HCT116 (cell line): ENCODE measurements at regions not wholly inside any gene's neighbourhood (a gene's known extent, or its start where the extent isn't known, plus 50 kb on each side); places are given as distances from the start of the nearest gene placed in this dataset.

ENCODE experiments used
- ATAC-seq: fragments of 200-7000 bp; cut with Tn5 transposase; 2 replicates; pipeline ENCODE4 v1.9.1; 2020; ENCODE audit warnings: mild to moderate bottlenecking, moderate library complexity
- BruUV-seq: library from RNA; stranded (reverse); fragments of 400-500 nt; replicated peaks from 2 replicates; lab custom pipeline; 2021; lab: Mats Ljungman, UMichigan
- CTCF ChIA-PET: fragments of 300-600 bp; sonication (Branson Sonifier 250); formaldehyde crosslinking; loops from one replicate; lab custom pipeline; 2021; ENCODE audit warnings: antibody characterized with exemption; lab: Charles Lee
- POLR2A ChIA-PET: fragments of 300-600, 350-600 bp; sonication (Branson Sonifier 250); formaldehyde crosslinking; loops from one replicate; lab custom pipeline; 2021; ENCODE audit warnings: antibody characterized with exemption; lab: Charles Lee
- RAD21 ChIA-PET, 2 experiments: fragments of 300-600 bp; sonication (Branson Sonifier 250); formaldehyde crosslinking; loops; one replicate each; lab custom pipeline; 2023; ENCODE audit warnings: low total read pairs in 2 of 2; ENCODE audit not compliant: uncharacterized antibody in 2 of 2, unreplicated experiment in 2 of 2, low non-redundant PET in 1 of 2; lab: Charles Lee
- DNase-seq: peaks from one replicate; pipeline ENCODE4 v3.0.0-alpha.2; 2010; ENCODE audit warnings: low read depth, low spot score
- H2AFZ ChIP-seq: fragments of 200-600 bp; shearing (Covaris generic), sonication (generic); 2 replicates; pipeline ENCODE4 v1.6.1; 2017; ENCODE audit warnings: low read depth, mixed run types, mixed read lengths, antibody characterized with exemption, low read length; ENCODE audit not compliant: poor library complexity, severe bottlenecking
- H3K27ac ChIP-seq: 2 replicates; pipeline ENCODE4 v1.5.1; 2012; ENCODE audit warnings: low read depth, low read length
- H3K27me3 ChIP-seq: fragments of 200-600 bp; sonication (generic); 2 replicates; pipeline ENCODE4 v1.6.1; 2016; ENCODE audit warnings: mixed run types, low read length, mixed read lengths; ENCODE audit not compliant: insufficient read depth
- H3K36me3 ChIP-seq, 2 experiments: fragments of 200-500 bp in 1 of 2; fragments of 200-600 bp in 1 of 2; sonication (Bioruptor generic) in 1 of 2; sonication (generic) in 1 of 2; 2 replicates each; pipeline versions ENCODE4 v1.5.1 to v1.6.1; 2014 to 2016; ENCODE audit warnings: low read length in 2 of 2, inconsistent platforms in 1 of 2, mixed read lengths in 1 of 2, mixed run types in 1 of 2; ENCODE audit not compliant: insufficient read depth in 2 of 2, control insufficient read depth in 1 of 2
- H3K4me1 ChIP-seq, 2 experiments: fragments of 200-600 bp in 1 of 2; sonication (generic) in 1 of 2; 2 replicates each; pipeline versions ENCODE4 v1.5.1 to v1.6.1; 2012 to 2017; ENCODE audit warnings: low read length in 2 of 2, inconsistent platforms in 1 of 2, mild to moderate bottlenecking in 1 of 2, mixed read lengths in 1 of 2, mixed run types in 1 of 2, moderate library complexity in 1 of 2; ENCODE audit not compliant: insufficient read depth in 2 of 2, control insufficient read depth in 1 of 2
- H3K4me2 ChIP-seq: fragments of 200-600 bp; sonication (generic); 2 replicates; pipeline ENCODE4 v1.6.1; 2017; ENCODE audit warnings: mixed run types, low read length, mixed read lengths
- H3K4me3 ChIP-seq, 2 experiments: fragments of 200-600 bp in 1 of 2; sonication (generic) in 1 of 2; replicated peaks in 1 of 2; 2 replicates each; pipeline ENCODE4 v1.5.1; 2011 to 2016; ENCODE audit warnings: low read length in 2 of 2, control low read depth in 1 of 2, low read depth in 1 of 2, mild to moderate bottlenecking in 1 of 2, mixed read lengths in 1 of 2, mixed run types in 1 of 2
- H3K79me2 ChIP-seq: fragments of 200-600 bp; sonication (generic); 2 replicates; pipeline ENCODE4 v1.6.1; 2017; ENCODE audit warnings: mild to moderate bottlenecking, mixed run types, low read length, moderate library complexity, mixed read lengths; ENCODE audit not compliant: insufficient read depth
- H3K9ac ChIP-seq: fragments of 200-600 bp; sonication (generic); 2 replicates; pipeline ENCODE4 v1.6.1; 2016; ENCODE audit warnings: low read length, mixed read lengths
- H3K9me2 ChIP-seq: fragments of 200-600 bp; sonication (generic), shearing (Covaris generic); 2 replicates; pipeline ENCODE4 v1.6.1; 2017; ENCODE audit warnings: mixed run types, mild to moderate bottlenecking, moderate library complexity; ENCODE audit not compliant: insufficient read depth
- H3K9me3 ChIP-seq, 2 experiments: fragments of 200-500 bp in 1 of 2; fragments of 200-600 bp in 1 of 2; sonication (Bioruptor generic) in 1 of 2; sonication (generic) in 1 of 2; 2 replicates each; pipeline ENCODE4 v1.6.1; 2014 to 2017; ENCODE audit warnings: low read length in 2 of 2, mixed read lengths in 2 of 2, inconsistent platforms in 1 of 2, low read depth in 1 of 2, mild to moderate bottlenecking in 1 of 2, mixed run types in 1 of 2, moderate library complexity in 1 of 2; ENCODE audit not compliant: control insufficient read depth in 1 of 2, insufficient read depth in 1 of 2
- H4K20me1 ChIP-seq: fragments of 200-600 bp; sonication (generic), shearing (Covaris generic); 2 replicates; pipeline ENCODE4 v1.6.1; 2017; ENCODE audit warnings: mixed run types, mild to moderate bottlenecking, moderate library complexity; ENCODE audit not compliant: insufficient read depth
- ATF3 ChIP-seq: IDR thresholded peaks from 2 replicates; pipeline ENCODE4 v1.6.1; 2012
- CBX3 ChIP-seq: IDR thresholded peaks from 2 replicates; pipeline ENCODE4 v1.6.1; 2012; ENCODE audit warnings: low read depth
- CEBPB ChIP-seq: IDR thresholded peaks from 2 replicates; pipeline ENCODE4 v1.6.1; 2012; ENCODE audit warnings: low read depth
- CTCF ChIP-seq, 3 experiments: fragments of 200-600 bp in 1 of 3; sonication (generic) in 1 of 3; IDR thresholded peaks in 2 of 3; conservative IDR thresholded peaks in 1 of 3; 2 replicates each; pipeline ENCODE4 v1.5.1; 2012 to 2017; ENCODE audit warnings: low read depth in 2 of 3, low read length in 2 of 3, antibody characterized with exemption in 1 of 3, borderline replicate concordance in 1 of 3, control low read depth in 1 of 3, mild to moderate bottlenecking in 1 of 3, mixed read lengths in 1 of 3, mixed run types in 1 of 3, moderate library complexity in 1 of 3; ENCODE audit not compliant: insufficient read depth in 1 of 3
- EGR1 ChIP-seq: IDR thresholded peaks from 2 replicates; pipeline ENCODE4 v1.6.1; 2012; ENCODE audit warnings: low read depth
- FOSL1 ChIP-seq: IDR thresholded peaks from 2 replicates; pipeline ENCODE4 v1.6.1; 2012; ENCODE audit warnings: low read depth
- JUND ChIP-seq: IDR thresholded peaks from 2 replicates; pipeline ENCODE4 v1.6.1; 2012
- MAX ChIP-seq: IDR thresholded peaks from 2 replicates; pipeline ENCODE4 v1.6.1; 2012
- POLR2A ChIP-seq: IDR thresholded peaks from 2 replicates; pipeline ENCODE4 v1.7.0; 2011; ENCODE audit warnings: borderline replicate concordance; ENCODE audit not compliant: insufficient read depth, insufficient read length; ENCODE audit errors: extremely low read depth
- POLR2AphosphoS5 ChIP-seq: IDR thresholded peaks from 2 replicates; pipeline ENCODE4 v1.6.1; 2011; ENCODE audit warnings: mild to moderate bottlenecking, low read depth, low read length, moderate library complexity
- RAD21 ChIP-seq: IDR thresholded peaks from 2 replicates; pipeline ENCODE4 v1.6.1; 2012; ENCODE audit warnings: low read depth, mild to moderate bottlenecking
- REST ChIP-seq: IDR thresholded peaks from 2 replicates; pipeline ENCODE4 v1.6.1; 2012; ENCODE audit warnings: low read depth
- SIN3A ChIP-seq: IDR thresholded peaks from 2 replicates; pipeline ENCODE4 v1.6.1; 2012; ENCODE audit warnings: low read depth
- SP1 ChIP-seq: IDR thresholded peaks from 2 replicates; pipeline ENCODE4 v1.6.1; 2012; ENCODE audit warnings: low read depth
- TCF7L2 ChIP-seq: IDR thresholded peaks from 2 replicates; pipeline ENCODE4 v1.7.0; 2011; ENCODE audit warnings: borderline replicate concordance, inconsistent platforms; ENCODE audit not compliant: insufficient read depth, insufficient read length; ENCODE audit errors: extremely low read depth
- ZNF274 ChIP-seq: fragments of 200-500 bp; sonication (Bioruptor generic); IDR thresholded peaks from 2 replicates; pipeline ENCODE4 v1.6.1; 2014; ENCODE audit warnings: mild to moderate bottlenecking, low read depth, low read length, inconsistent platforms
- intact Hi-C: fragments of 100-400 bp; cut with micrococcal nuclease; formaldehyde crosslinking; loops from 2 replicates; pipeline ENCODE4 v1.10.0; 2022

- no peak for TF ChIP-seq CBX3
- Histone ChIP-seq H3K4me2 (no peak overlapping the region), H3K27me3 (no peaks in the 10 kb centered on the region), H3K4me3 (no peak overlapping the region), H3K9me2 (no peaks in the 10 kb centered on the region), H3K36me3 (no peaks in the 10 kb centered on the region), H3K9me3 (no peaks in the 10 kb centered on the region), H3K9ac (no peak overlapping the region), H2AFZ (no peak overlapping the region), H3K79me2 (no peaks in the 10 kb centered on the region), H4K20me1 (no peaks in the 10 kb centered on the region), H3K4me1 (no peaks in the 10 kb centered on the region), H3K27ac (no peak overlapping the region)
- DNase-seq (no peak), ATAC-seq (no peak)
- ChIA-PET POLR2A (no interaction called here), CTCF (no interaction called here), RAD21 (no interaction called here)
- intact Hi-C loops: no loop called here
- BruUV-seq: no TSS peak
These were observed 235.9 kb upstream of the DDI1 start for GRCh38 chr11:103800406-103801114.

GRCh38 chr11:103803062-103803461, 233.4 kb upstream of the DDI1 start:
- Histone ChIP-seq H3K27ac (no peak overlapping the region), H3K4me1 (no peaks in the 10 kb centered on the region), H3K9me3 (no peaks in the 10 kb centered on the region), H3K9ac (no peak overlapping the region), H2AFZ (no peak overlapping the region), H3K79me2 (no peaks in the 10 kb centered on the region), H3K27me3 (no peaks in the 10 kb centered on the region), H4K20me1 (no peaks in the 10 kb centered on the region), H3K9me2 (no peaks in the 10 kb centered on the region), H3K4me3 (no peak overlapping the region), H3K36me3 (no peaks in the 10 kb centered on the region), H3K4me2 (no peak overlapping the region)
- POLR2A ChIA-PET: no interaction called here
- intact Hi-C loops: no loop called here
- ATAC-seq: no peak
- DNase-seq: no peak
- CTCF ChIA-PET: no interaction called here
- no TSS peak for BruUV-seq
- RAD21 ChIA-PET: no interaction called here
- no peak for TF ChIP-seq CTCF (IDR thresholded peaks at IDR 0.05 in 2 of 3, conservative IDR thresholded peaks at IDR 0.05 in 1 of 3; ENCODE audit: borderline replicate concordance in 1 of 3, insufficient read depth in 1 of 3, low read depth in 2 of 3, low read length in 2 of 3)
- no peak for TF ChIP-seq MAX
- TF ChIP-seq RAD21: no peak
- no peak for TF ChIP-seq POLR2AphosphoS5
- no peak for TF ChIP-seq FOSL1
- TF ChIP-seq SIN3A: no peak
- TF ChIP-seq ATF3: no peak
- TF ChIP-seq ZNF274: no peak
- TF ChIP-seq CEBPB: no peak
- TF ChIP-seq TCF7L2: no peak
- TF ChIP-seq POLR2A: no peak
- no peak for TF ChIP-seq REST
- no peak for TF ChIP-seq EGR1
- no peak for TF ChIP-seq SP1
- TF ChIP-seq JUND: no peak
